NCI-H1417 (cell line): ENCODE measurements at regions not wholly inside any gene's neighbourhood (a gene's known extent, or its start where the extent isn't known, plus 50 kb on each side); places are given as distances from the start of the nearest gene placed in this dataset.

Experiments used
- DNase-seq, 3 experiments: peaks; one replicate each; lab custom pipeline; 2025; lab: John Stamatoyannopoulos, UW

GRCh38 chr14:81837304-81837703, 303.7 kb upstream of the SEL1L start:
- no peak for DNase-seq

- no peak for DNase-seq
Measured at GRCh38 chr14:81839056-81839455, 305.4 kb upstream of the SEL1L start.

- no peak for DNase-seq
Measured at GRCh38 chr14:81841346-81841745, 307.7 kb upstream of the SEL1L start.

GRCh38 chr14:81849714-81850113, 316.1 kb upstream of the SEL1L start:
- no peak for DNase-seq

DNA sequence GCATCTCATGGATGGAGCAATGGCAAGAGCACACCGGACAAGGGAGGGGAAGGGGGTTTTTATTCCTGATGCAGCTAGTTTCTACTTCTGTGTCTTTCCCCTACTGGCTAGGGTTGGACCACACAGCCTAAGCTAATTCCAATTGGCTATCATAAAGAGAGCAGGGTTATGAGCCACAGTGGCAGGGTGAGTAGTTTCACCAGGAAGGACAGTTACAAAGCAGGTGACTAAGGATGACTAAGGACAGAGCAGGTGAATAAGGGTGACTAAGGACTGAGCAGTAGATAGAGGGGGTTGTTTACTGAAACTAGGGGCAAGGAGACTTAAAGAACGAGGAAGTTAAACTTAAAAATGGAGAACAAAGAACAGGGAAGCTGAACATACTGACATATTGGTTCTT, 321.4 kb upstream of the SEL1L start:
- DNase-seq, result no peak

- DNase-seq, result no peak
Measured at GRCh38 chr14:81859046-81859445, 325.4 kb upstream of the SEL1L start.

- DNase-seq, result no peak
Measured at GRCh38 chr14:81868172-81868571, 334.5 kb upstream of the SEL1L start.

DNA sequence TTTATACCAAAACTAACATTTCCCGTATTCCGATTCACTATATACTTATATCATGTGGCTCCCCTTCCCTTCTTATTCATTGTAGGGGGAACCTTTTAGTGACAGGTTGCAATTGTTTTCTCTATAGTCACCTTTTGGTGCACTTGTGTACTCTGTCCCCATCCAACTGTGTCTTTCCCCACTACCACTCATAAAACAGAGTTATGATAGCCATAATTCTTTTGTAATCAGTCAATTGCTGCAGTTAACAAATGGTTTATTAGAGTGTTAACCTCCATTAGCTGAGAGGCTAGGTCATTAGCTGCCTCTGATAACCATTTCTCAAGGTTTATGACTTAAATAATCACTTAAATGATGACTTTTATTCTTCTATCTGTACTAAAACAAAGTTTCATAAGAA, 338.1 kb upstream of the SEL1L start:
- peak in 1 of 3 experiments; percentile 55 for DNase-seq

GRCh38 chr14:81884382-81884781, 350.7 kb upstream of the SEL1L start:
- no peak for DNase-seq

- no peak for DNase-seq
Measured at GRCh38 chr14:81886588-81886987, 352.9 kb upstream of the SEL1L start.

GRCh38 chr14:81889529-81889928, 355.9 kb upstream of the SEL1L start:
- no peak for DNase-seq

- DNase-seq, result no peak
Measured at GRCh38 chr14:81890020-81890419, 356.4 kb upstream of the SEL1L start.

DNA sequence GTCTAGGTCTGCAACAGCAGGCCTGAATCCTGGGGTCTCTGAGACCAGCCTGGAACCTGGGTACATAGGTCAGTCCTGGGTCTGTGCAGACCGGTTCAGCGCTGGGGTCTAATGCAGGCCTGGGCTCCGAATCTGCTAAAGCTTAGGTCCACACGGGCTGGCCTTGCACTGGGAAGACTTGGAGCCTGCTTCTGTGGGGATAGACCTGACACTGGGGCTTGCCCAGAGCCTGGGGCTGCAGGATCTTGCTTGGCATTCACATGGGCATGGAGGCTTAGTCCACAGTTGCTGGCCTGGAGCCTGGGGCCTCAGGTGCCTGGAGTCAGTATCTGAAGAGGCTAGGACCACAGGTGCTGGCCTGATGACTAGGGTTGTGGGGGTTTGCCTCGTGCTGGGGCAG, 369.8 kb upstream of the SEL1L start:
- DNase-seq, result no peak

GRCh38 chr14:81927070-81927469, 393.4 kb upstream of the SEL1L start:
- peak in 1 of 3 experiments; percentile 45 for DNase-seq

DNA sequence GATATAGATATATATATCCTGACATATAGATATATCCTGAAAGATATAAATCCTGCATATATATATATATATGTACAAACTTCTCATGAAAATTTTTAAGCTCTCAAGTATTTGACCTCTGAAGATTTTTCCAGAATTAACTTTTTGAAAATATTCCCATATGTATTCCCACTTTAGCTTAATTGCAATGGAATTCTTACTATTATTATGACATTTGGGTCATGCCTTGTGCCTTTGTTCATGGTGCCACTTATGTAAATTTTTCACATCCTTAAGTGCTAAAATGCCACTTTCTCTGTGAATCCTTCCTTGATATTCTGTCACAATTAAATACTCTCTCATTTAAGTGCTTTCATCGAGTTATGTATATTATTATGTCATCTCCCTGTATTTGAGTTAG, 398.2 kb upstream of the SEL1L start:
- no peak for DNase-seq

- no peak for DNase-seq
Measured at GRCh38 chr14:81936348-81936747, 402.7 kb upstream of the SEL1L start.

GRCh38 chr14:81936902-81937301, 403.2 kb upstream of the SEL1L start:
- DNase-seq, result no peak

GRCh38 chr14:81938341-81938740, 404.7 kb upstream of the SEL1L start:
- no peak for DNase-seq

DNA sequence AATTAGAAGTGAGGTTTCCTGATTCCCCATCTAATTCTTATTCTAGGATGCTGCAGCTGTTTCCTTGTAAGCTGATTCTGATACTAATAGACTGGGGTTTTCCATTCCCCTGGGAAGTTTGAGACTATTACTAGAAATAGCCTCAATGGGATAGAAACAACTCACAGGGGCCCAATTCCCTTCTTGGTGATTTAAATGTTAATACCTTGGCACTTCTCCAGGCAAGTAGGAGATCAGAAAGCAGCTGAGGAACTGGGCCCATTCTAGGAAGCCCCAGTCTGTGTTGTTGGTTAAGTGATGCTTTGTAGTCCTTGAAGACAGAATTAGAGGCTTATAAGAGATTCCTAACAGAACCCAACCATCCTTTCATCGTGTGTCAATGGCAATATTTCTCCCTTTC, 407.0 kb upstream of the SEL1L start:
- DNase-seq, result no peak

- no peak for DNase-seq
Measured at GRCh38 chr14:81942071-81942470, 408.4 kb upstream of the SEL1L start.

GRCh38 chr14:81946375-81946774, 412.7 kb upstream of the SEL1L start:
- DNase-seq, result no peak

- peak in 2 of 3 experiments; percentile 19 to 52 for DNase-seq
Measured at GRCh38 chr14:81946834-81947798, 413.5 kb upstream of the SEL1L start.

GRCh38 chr14:81952917-81953316, 419.3 kb upstream of the SEL1L start:
- DNase-seq, result no peak

DNA sequence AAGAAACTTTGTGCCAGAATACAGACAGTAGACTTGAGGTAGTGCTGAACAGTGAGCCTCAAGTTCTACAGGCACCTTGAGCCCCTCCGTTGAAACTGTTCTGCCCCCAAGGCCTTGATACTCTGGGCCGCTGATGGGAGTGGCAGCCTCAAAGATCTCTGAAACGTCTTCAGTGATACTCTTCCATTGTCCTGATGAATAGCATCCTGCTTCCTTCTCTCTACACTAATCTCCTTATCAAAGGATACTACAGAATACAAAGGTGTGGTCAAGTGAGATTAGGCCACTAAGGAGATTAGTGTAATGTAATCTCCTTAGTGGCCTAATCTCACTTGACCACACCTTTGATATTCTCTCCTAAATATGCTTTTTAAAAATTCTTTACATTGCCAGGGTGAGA, 419.8 kb upstream of the SEL1L start:
- no peak for DNase-seq
